Hepatocyte (in vitro differentiated cells): ENCODE measurements at regions not wholly inside any gene's neighbourhood (a gene's known extent, or its start where the extent isn't known, plus 50 kb on each side); places are given as distances from the start of the nearest gene placed in this dataset.

ENCODE experiments used
- DNase-seq: peaks from one replicate; pipeline ENCODE4 v3.0.0-alpha.2; 2016; ENCODE audit warnings: low spot score
- H2AFZ ChIP-seq: fragments of 200-600 bp; sonication (generic); 2 replicates; pipeline ENCODE4 v1.6.0; 2016; ENCODE audit warnings: antibody characterized with exemption, mild to moderate bottlenecking
- H3K27ac ChIP-seq: fragments of 200-600 bp; sonication (generic); 2 replicates; pipeline ENCODE4 v1.5.1; 2016; ENCODE audit warnings: mild to moderate bottlenecking
- H3K27me3 ChIP-seq: fragments of 200-600 bp; sonication (generic); 2 replicates; pipeline ENCODE4 v1.6.1; 2016
- H3K36me3 ChIP-seq: fragments of 200-600 bp; sonication (generic); replicated peaks from 2 replicates; pipeline ENCODE4 v1.5.1; 2016; ENCODE audit warnings: low read depth; ENCODE audit not compliant: insufficient read depth
- H3K4me1 ChIP-seq: fragments of 200-600 bp; sonication (generic); 2 replicates; pipeline ENCODE4 v1.5.1; 2016; ENCODE audit warnings: mild to moderate bottlenecking, moderate library complexity; ENCODE audit not compliant: insufficient read depth
- H3K4me2 ChIP-seq: fragments of 200-600 bp; sonication (generic); 2 replicates; pipeline ENCODE4 v1.6.0; 2016
- H3K4me3 ChIP-seq: fragments of 200-600 bp; sonication (generic); 2 replicates; pipeline ENCODE4 v1.5.1; 2016; ENCODE audit warnings: mild to moderate bottlenecking
- H3K79me2 ChIP-seq: fragments of 200-600 bp; sonication (generic); 2 replicates; pipeline ENCODE4 v1.6.0; 2017; ENCODE audit warnings: mild to moderate bottlenecking
- H3K9me2 ChIP-seq: fragments of 200-600 bp; sonication (generic); replicated peaks from 2 replicates; pipeline ENCODE4 v1.6.0; 2017; ENCODE audit warnings: mild to moderate bottlenecking; ENCODE audit not compliant: insufficient read depth
- H3K9me3 ChIP-seq: fragments of 200-600 bp; sonication (generic); 2 replicates; pipeline ENCODE4 v1.5.1; 2016; ENCODE audit warnings: low read depth, mild to moderate bottlenecking
- H4K20me1 ChIP-seq: fragments of 200-600 bp; sonication (generic); 2 replicates; pipeline ENCODE4 v1.6.0; 2016; ENCODE audit warnings: mild to moderate bottlenecking; ENCODE audit not compliant: insufficient read depth, poor library complexity, severe bottlenecking
- CTCF ChIP-seq: fragments of 200-600 bp; sonication (generic); IDR thresholded peaks from 2 replicates; pipeline ENCODE4 v1.5.1; 2016; ENCODE audit warnings: antibody characterized with exemption, mild to moderate bottlenecking; ENCODE audit not compliant: poor library complexity
- EZH2 ChIP-seq: fragments of 200-600 bp; sonication (generic); IDR thresholded peaks from 2 replicates; pipeline ENCODE4 v1.6.1; 2016; ENCODE audit warnings: antibody characterized with exemption, mild to moderate bottlenecking, borderline replicate concordance
- EZH2phosphoT487 ChIP-seq: fragments of 200-600 bp; sonication (generic); IDR thresholded peaks from one replicate; pipeline ENCODE4 v1.6.1; 2018; ENCODE audit warnings: antibody characterized with exemption, mild to moderate bottlenecking, low read depth, moderate library complexity; ENCODE audit not compliant: unreplicated experiment, severe bottlenecking
- WGBS: methylation state at CpG from one replicate; pipeline ENCODE4 v1.1.6; 2016; ENCODE audit warnings: low lambda C conversion rate; ENCODE audit errors: missing lambda C conversion rate; 5-methylcytosine and 5-hydroxymethylcytosine counted together

- no peak for DNase-seq
- no peaks in the 10 kb centered on the region for H4K20me1 ChIP-seq
- H3K9me2 ChIP-seq = no peaks in the 10 kb centered on the region
- H3K9me3 ChIP-seq = no peaks in the 10 kb centered on the region
- TF ChIP-seq CTCF (no peak), EZH2phosphoT487 (no peak), EZH2 (no peak)
- H3K4me3 ChIP-seq = no peak overlapping the region
- no peaks in the 10 kb centered on the region for H3K4me1 ChIP-seq
- H3K36me3 ChIP-seq = no peaks in the 10 kb centered on the region
- H3K27ac ChIP-seq = no peak overlapping the region
- no peaks in the 10 kb centered on the region for H3K79me2 ChIP-seq
- no peaks in the 10 kb centered on the region for H3K27me3 ChIP-seq
- no peak overlapping the region for H2AFZ ChIP-seq
- H3K4me2 ChIP-seq = no peak overlapping the region
These were observed 77.0 kb upstream of the RASA1 start for GRCh38 chr5:87190687-87191086.

GRCh38 chr5:87191645-87192044 lies 76.0 kb upstream of the RASA1 start:
- H4K20me1 ChIP-seq = no peaks in the 10 kb centered on the region
- no peaks in the 10 kb centered on the region for H3K9me2 ChIP-seq
- H3K9me3 ChIP-seq = no peaks in the 10 kb centered on the region
- H3K4me2 ChIP-seq = no peak overlapping the region
- TF ChIP-seq EZH2phosphoT487 (no peak), CTCF (no peak), EZH2 (no peak)
- no peak overlapping the region for H3K4me3 ChIP-seq
- no peaks in the 10 kb centered on the region for H3K27me3 ChIP-seq
- no peak overlapping the region for H2AFZ ChIP-seq
- H3K4me1 ChIP-seq = no peaks in the 10 kb centered on the region
- H3K27ac ChIP-seq = no peak overlapping the region
- no peaks in the 10 kb centered on the region for H3K36me3 ChIP-seq
- DNase-seq = no peak
- H3K79me2 ChIP-seq = no peaks in the 10 kb centered on the region

- TF ChIP-seq CTCF (no peak), EZH2 (no peak), EZH2phosphoT487 (no peak)
- Histone ChIP-seq H2AFZ (no peak overlapping the region), H4K20me1 (no peaks in the 10 kb centered on the region), H3K4me1 (no peaks in the 10 kb centered on the region), H3K9me2 (no peaks in the 10 kb centered on the region), H3K4me3 (no peak overlapping the region), H3K27me3 (no peaks in the 10 kb centered on the region), H3K36me3 (no peaks in the 10 kb centered on the region), H3K27ac (no peak overlapping the region), H3K9me3 (no peaks in the 10 kb centered on the region), H3K79me2 (no peaks in the 10 kb centered on the region), H3K4me2 (no peak overlapping the region)
- WGBS = 66% methylated on average over 4 of the region's 4 CpGs
- no peak for DNase-seq
These were observed 72.5 kb upstream of the RASA1 start for GRCh38 chr5:87195104-87195591.

- 72% methylated on average over 3 of the region's 3 CpGs for WGBS
- H3K27me3 ChIP-seq = no peaks in the 10 kb centered on the region
- H4K20me1 ChIP-seq = no peaks in the 10 kb centered on the region
- no peak overlapping the region for H2AFZ ChIP-seq
- no peak overlapping the region for H3K27ac ChIP-seq
- H3K4me1 ChIP-seq = no peaks in the 10 kb centered on the region
- H3K79me2 ChIP-seq = no peaks in the 10 kb centered on the region
- H3K9me2 ChIP-seq = no peaks in the 10 kb centered on the region
- no peak overlapping the region for H3K4me2 ChIP-seq
- H3K36me3 ChIP-seq = no peaks in the 10 kb centered on the region
- no peak for DNase-seq
- no peaks in the 10 kb centered on the region for H3K9me3 ChIP-seq
- H3K4me3 ChIP-seq = no peak overlapping the region
- TF ChIP-seq EZH2 = no peak
- TF ChIP-seq CTCF = no peak
- TF ChIP-seq EZH2phosphoT487 = no peak
These were observed 72.1 kb upstream of the RASA1 start for GRCh38 chr5:87195616-87196015.
